ENCODE measurements at regions not wholly inside any gene's neighbourhood (a gene's known extent, or its start where the extent isn't known, plus 50 kb on each side); places are given as distances from the start of the nearest gene placed in this dataset.

DNA sequence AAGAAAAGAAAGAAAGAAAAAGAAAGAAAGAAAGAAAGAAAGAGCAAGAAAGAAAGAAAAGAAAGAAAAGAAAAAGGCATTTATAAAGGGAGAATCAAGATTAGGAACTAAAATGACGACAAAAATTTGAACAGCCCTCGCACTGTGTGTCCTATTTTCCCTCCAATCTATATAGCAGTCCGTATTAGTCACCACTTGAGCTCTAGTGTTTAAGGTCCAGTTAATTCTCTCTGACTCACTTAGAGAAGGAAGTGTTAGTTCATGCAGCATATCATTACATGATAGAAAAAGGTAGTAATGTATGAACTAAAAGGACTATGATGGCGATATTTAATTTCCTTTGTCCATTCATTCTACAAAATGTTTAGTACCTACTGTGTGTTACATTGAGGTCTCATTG, 122.7 kb downstream of the CBLL2 start:
- DNase-seq (ENCODE audit: low spot score): peak; percentile 47

DNA sequence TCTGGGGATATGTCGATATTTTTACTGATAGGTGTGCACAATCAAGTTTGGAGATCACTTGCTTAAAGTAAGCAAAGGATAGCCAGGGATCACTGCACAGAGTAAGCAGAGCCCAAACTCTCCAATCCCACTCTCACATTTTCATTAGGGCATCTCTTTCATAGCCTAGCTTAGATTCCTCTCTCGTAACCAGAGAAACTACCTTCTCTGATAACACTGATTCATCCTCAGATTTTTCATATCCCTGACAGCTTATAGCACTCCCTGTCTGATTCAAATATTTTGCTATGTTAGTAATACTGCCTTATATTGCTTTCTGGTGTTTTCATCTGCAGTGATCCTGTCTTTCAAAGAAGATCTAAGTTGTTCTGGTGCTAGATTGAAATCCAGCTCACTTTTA, 123.7 kb downstream of the CBLL2 start:
- DNase-seq (ENCODE audit: low spot score): no peak

DNA sequence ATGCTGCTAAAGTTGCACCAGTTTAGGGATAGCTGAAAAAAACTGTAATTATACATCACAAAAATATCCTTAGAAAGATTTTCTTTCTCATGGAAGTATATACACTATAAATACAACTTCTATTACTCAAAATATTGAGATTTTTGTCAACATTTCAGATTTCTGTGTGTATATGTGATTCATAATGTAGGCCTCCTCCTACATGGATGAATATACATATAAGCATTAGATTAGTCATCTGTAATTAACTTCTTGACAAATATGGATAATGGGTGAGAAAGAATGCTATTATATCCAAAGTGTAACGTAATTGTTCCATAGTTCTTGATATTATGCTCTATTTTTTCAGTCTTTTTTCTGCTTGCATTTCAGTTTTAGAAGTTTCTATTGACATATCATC, 124.9 kb downstream of the CBLL2 start:
- no peak for DNase-seq (ENCODE audit: low spot score)

- DNase-seq (ENCODE audit: low spot score): peak; percentile 57
These were observed 126.9 kb downstream of the CBLL2 start for GRCh38 chrX:22399437-22400192.

GRCh38 chrX:22404297-22404696, 131.6 kb downstream of the CBLL2 start:
- DNase-seq (ENCODE audit: low spot score): no peak

DNA sequence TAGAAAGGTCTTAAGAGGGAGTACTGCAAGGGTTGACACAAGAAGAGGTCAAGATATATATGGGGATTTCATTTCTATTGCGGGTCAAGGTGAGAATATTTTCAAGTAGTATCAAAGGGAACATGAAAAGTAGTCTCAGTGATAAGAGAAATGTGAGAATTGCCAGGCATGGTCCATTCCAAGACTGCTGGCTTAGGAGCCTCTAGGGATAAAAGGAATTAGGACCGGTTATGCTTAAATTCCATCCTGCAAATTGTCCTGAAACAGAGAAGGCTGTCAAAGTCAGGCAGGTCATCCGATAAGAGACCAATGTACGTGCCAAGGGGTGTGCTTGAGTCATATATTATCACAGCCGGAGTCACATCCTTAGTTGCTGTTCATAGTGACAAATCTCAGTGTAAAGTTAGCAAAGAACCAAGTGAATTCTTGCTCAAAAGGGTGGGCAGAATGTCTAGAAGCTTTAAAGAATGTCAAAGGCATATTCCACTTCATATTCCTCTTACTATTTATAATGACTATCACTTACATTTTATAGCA, 133.6 kb downstream of the CBLL2 start:
- DNase-seq (ENCODE audit: low spot score): no peak

- no peak for DNase-seq (ENCODE audit: low spot score)
These were observed 136.7 kb downstream of the CBLL2 start for GRCh38 chrX:22409418-22409817.

DNA sequence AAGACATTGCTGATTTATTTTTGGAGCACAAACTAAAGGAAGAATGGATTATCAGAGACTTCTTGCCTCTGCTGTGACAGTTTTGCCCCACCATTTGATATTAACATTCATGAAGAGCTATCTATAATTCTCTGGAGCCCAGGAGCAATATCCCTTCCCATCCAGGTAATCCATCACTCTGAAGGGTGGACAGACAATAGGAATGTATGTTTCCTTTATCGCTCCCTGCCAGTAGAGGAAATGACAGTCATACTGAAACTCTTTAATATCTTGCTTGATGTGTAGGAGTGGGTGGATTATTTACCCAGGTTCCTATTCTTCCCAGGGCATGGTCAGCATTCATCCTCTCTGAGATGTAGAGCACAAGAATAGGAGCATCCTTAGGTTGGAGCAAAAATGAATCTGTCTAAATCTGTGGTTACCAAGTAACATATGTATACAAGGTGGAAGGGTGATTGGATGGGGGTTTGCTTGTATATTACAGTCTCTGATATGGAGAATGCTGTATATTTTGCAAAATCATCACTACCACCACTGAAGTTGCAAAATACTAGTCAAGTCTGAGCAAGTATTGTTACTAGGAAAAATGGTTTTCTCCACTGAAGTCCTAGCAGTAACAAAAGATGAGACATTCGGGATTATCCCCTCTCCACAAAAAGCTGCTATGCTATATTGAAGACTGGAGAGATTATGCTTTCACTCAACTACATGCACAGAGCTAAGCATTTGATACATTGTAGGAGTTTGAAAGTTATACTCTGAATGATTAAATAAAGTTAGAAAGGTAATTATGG, 151.6 kb downstream of the CBLL2 start:
- no peak for DNase-seq (ENCODE audit: low spot score)

DNA sequence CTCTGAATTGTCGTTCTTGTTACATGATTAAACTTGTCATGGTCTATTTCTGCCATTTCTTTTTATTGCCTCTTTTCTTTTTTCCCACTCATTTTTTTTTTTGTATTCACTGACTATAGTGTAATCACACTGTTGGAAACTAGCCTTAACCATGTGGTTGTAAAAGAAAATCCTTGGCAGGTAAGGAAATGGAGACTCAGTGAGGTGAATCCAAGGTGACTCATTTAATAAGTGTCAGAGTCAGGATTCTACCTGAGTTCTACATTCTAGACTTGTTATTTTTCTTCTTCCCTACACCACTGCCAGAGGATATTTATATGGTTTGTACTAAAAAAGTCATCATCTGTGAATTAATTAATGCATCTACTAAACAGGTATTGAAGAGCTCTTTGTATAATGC, 152.2 kb downstream of the CBLL2 start:
- DNase-seq (ENCODE audit: low spot score): peak; percentile 40

- no peak for DNase-seq (ENCODE audit: low spot score)
These were observed 157.0 kb downstream of the CBLL2 start for GRCh38 chrX:22429704-22430103.

GRCh38 chrX:22430701-22431100, 158.0 kb downstream of the CBLL2 start:
- DNase-seq (ENCODE audit: low spot score): no peak

DNA sequence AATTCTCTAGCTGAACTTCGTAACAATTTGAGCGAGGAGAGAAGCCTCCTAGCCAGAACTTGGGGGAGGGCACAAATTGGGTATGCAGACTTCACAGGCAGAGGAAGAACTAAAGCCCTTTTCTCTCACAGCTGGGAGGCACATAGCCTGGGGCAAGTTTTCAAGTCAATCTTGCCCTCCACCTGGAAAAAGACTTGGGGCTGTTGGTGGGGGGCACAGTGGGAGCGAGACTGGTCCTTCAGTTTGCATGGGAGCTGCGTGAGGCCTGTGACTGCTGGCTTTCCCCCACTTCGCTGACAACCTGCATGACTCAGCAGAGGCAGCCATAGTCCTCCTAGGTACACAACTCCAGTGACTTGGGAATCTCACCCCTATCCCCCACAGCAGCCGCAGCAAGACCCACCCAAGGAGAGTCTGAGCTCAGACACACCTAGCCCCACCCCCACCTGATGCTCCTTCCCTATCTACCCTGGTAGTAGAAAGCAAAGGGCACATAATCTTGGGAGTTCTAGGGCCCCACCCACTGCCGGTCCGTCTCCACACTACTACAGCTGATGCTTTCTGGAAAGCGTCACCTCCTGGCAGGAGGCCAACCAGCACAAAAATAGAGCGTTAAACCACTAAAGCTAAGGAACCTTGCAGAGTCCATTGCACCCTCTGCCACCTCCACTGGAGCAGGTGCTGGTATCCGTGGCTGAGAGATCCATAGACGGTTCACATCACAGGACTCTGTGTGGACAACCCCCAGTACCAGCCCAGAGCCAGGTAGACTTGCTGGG, 160.8 kb downstream of the CBLL2 start:
- DNase-seq (ENCODE audit: low spot score): no peak

GRCh38 chrX:22445880-22446279, 173.2 kb downstream of the CBLL2 start:
- no peak for DNase-seq (ENCODE audit: low spot score)

DNA sequence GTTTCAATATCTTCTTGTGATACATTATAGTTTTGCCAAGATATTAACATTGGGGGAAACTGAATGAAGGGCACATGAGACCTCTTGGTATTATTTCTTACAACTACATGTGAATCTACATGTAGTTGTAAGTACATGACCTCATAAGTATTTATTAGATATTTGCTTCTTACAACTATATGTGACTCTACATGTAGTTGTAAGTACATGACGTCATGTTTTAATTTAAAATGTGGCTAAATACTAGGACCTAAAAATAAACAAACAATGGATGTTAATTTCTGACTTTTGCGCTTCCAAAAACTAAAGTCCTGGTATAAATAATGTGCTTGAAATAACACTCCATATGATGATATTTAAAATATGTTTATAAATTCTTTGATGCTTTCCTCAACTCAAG, 190.2 kb downstream of the CBLL2 start:
- DNase-seq (ENCODE audit: low spot score): no peak

DNA sequence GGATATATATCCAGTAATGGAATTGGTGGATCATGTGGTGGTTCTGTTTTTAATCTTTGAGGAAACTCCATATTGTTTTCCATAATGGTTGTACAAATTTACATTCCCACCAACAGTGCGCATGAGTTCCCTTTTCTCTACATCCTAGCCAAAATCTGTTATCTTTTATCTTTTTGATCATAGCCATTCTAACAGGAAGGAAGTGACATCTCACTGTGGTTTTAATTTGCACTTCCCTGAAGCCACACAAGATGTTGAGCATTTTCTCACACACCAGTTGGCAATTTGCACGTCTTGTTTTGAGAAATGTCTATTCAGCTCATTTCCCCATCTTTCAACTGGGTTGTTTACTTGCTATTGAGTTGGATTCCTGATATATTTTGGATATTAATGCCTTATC, 194.9 kb downstream of the CBLL2 start:
- no peak for DNase-seq (ENCODE audit: low spot score)

GRCh38 chrX:22481436-22481835, 208.7 kb downstream of the CBLL2 start:
- no peak for DNase-seq (ENCODE audit: low spot score)

DNA sequence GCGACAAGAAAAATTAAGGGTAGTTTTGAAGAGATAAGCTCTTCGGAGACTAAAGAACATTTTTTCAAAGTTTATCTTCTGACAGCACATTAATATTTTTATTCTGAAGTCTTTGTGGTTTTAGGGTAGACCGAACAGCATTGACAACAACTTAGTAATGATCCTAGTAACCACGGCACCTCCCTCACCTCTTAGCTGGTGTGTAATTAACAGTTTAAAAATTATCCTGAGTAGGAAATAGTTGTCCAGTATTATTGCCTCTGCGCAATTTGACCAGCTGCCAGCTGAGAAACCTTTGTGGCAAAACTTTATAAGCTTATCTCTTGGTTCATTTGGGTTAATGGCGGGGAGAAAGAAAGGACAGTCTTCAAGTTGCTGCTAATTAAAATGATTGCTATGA, 213.6 kb downstream of the CBLL2 start:
- DNase-seq (ENCODE audit: low spot score): peak; percentile 55

GRCh38 chrX:22516893-22517292, 244.2 kb downstream of the CBLL2 start:
- DNase-seq (ENCODE audit: low spot score): no peak

GRCh38 chrX:22520128-22520828, 247.6 kb downstream of the CBLL2 start:
- peak; percentile 83 for DNase-seq (ENCODE audit: low spot score)

DNA sequence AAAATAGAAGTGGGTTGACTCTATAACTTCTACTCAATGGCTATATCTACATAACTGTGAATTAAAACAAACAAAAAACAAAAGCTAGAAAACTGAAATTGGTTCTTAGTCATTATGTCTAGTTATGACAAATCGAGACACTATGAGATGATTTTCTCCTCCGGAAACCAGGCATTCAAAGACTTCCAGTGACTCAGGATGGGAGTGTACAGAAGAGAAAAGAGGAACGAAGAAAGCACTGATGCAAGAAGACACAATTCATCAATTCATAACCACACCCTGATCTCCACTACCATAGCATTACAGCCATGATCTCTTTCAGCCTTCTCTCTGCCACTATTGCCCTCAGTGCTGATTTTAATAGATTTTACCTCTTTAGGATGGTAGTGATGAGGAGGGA, 253.6 kb downstream of the CBLL2 start:
- DNase-seq (ENCODE audit: low spot score): peak; percentile 84

GRCh38 chrX:22527302-22527701, 254.6 kb downstream of the CBLL2 start:
- DNase-seq (ENCODE audit: low spot score): no peak

GRCh38 chrX:22533898-22534297, 261.2 kb downstream of the CBLL2 start:
- DNase-seq (ENCODE audit: low spot score): no peak

Measured in kidney tubule cell (primary cell).